Tibial nerve (tissue), 4 donors: ENCODE measurements at regions not wholly inside any gene's neighbourhood (a gene's known extent, or its start where the extent isn't known, plus 50 kb on each side); places are given as distances from the start of the nearest gene placed in this dataset.

Source experiments
- DNase-seq, 2 donors: peaks; one replicate each; pipeline ENCODE4 v3.0.0-alpha.2; 2019; ENCODE audit warnings: low spot score in 2 of 2
- H3K27ac ChIP-seq, 4 donors: fragments of 200-600 bp; sonication (generic) in 3 of 4; one replicate each; pipeline ENCODE4 v1.5.1; 2017 to 2019; ENCODE audit warnings: mild to moderate bottlenecking in 1 of 4
- H3K27me3 ChIP-seq, 2 donors: fragments of 200-600 bp; sonication (generic) in 1 of 2; one replicate each; pipeline versions ENCODE4 v1.5.1 to v1.6.0; 2017 to 2019
- H3K36me3 ChIP-seq, 3 donors: fragments of 200-600 bp; sonication (generic); one replicate each; pipeline ENCODE4 v1.5.1; 2018 to 2019
- H3K4me1 ChIP-seq, 4 donors: fragments of 200-600 bp; sonication (generic) in 3 of 4; one replicate each; pipeline ENCODE4 v1.5.1; 2017 to 2019
- H3K4me3 ChIP-seq, 4 donors: fragments of 200-600 bp; sonication (generic) in 3 of 4; one replicate each; pipeline ENCODE4 v1.5.1; 2017 to 2019; ENCODE audit warnings: mild to moderate bottlenecking in 1 of 4, moderate library complexity in 1 of 4
- H3K9me3 ChIP-seq, 4 donors: fragments of 200-600 bp; sonication (generic) in 3 of 4; one replicate each; pipeline ENCODE4 v1.5.1; 2017 to 2019
- EP300 ChIP-seq, 2 donors: sonication (generic); formaldehyde crosslinking; IDR thresholded peaks; one replicate each; pipeline ENCODE4 v1.6.1; 2017; ENCODE audit warnings: antibody characterized with exemption in 2 of 2, mild to moderate bottlenecking in 1 of 2
- POLR2A ChIP-seq, 2 donors: fragments of 450-650 bp; IDR thresholded peaks; one replicate each; pipeline ENCODE4 v1.6.1; 2017; ENCODE audit warnings: antibody characterized with exemption in 2 of 2, mild to moderate bottlenecking in 2 of 2, moderate library complexity in 2 of 2
- WGBS, 2 donors: methylation state at CpG; one replicate each; pipeline ENCODE4 v1.1.5; 2018; 5-methylcytosine and 5-hydroxymethylcytosine counted together
- TF ChIP-seq, protein P1 (sequence below), 5 experiments: fragments of 200-600 bp in 3 of 5; fragments of 450-650 bp in 2 of 5; sonication (generic) in 3 of 5; IDR thresholded peaks; one replicate each; pipeline ENCODE4 v1.5.1; 2016 to 2019; ENCODE audit warnings: antibody characterized with exemption in 5 of 5, mild to moderate bottlenecking in 3 of 5, moderate library complexity in 2 of 5

GRCh38 chr12:107423531-107423930, 262.1 kb upstream of the PWP1 start:
- no peak for TF ChIP-seq EP300 (IDR thresholded peaks at IDR 0.05)
- no peak for TF ChIP-seq POLR2A (IDR thresholded peaks at IDR 0.05)
- H3K36me3 ChIP-seq, result no peaks in the 10 kb centered on the region
- no peaks in the 10 kb centered on the region for H3K27me3 ChIP-seq
- peaks cover 0 to 14% (median 0%) of the 10 kb centered on the region in 4 donors for H3K9me3 ChIP-seq
- no peaks in the 10 kb centered on the region for H3K4me1 ChIP-seq
- WGBS, 2 donors, result 73 to 76% methylated on average over 5 of the region's 5 CpGs
- H3K27ac ChIP-seq, result no peak overlapping the region
- H3K4me3 ChIP-seq, result no peak overlapping the region
- DNase-seq, result no peak

DNA sequence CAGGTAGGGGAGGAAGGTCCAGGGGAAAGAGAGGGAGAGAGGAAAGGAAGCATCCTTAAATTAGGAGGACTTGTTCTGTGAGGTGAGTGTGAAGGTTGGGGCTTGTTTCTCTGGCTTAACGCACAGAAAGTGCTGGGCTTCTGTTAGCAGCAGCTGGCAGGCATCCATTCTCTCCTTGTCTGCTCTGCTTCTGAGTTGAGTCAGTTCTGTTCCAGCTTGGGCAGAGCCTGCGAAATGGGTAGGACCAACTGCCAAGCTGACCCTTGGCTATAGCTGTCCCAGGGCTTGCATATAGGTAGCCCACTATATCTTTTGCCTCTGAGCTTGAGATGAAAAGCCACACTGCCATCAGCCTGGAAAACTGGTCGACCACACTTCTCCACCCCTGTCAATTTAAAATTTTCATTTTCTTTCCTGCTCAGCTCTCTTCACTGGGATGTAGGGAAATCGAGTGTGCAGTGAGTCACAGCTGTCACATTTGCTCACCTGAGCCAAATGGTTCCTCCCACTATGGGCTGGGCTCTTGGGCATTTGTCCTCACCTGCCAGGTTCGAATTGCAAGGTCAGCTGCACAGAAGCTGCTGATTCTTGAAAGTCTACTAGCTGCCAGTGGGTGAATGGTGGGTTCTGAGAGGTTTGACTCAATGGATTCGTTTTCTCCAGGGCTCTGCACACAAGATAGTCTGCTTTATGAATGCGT, 256.4 kb upstream of the PWP1 start:
- WGBS, 2 donors, result 65 to 77% methylated on average over 7 of the region's 7 CpGs
- Histone ChIP-seq H3K4me1 (no peaks in the 10 kb centered on the region), H3K9me3 (peaks cover 0 to 14% (median 0%) of the 10 kb centered on the region in 4 donors), H3K4me3 (no peak overlapping the region), H3K27ac (no peak overlapping the region), H3K36me3 (no peaks in the 10 kb centered on the region), H3K27me3 (no peaks in the 10 kb centered on the region)
- TF ChIP-seq POLR2A (IDR thresholded peaks at IDR 0.05) (no peak), EP300 (IDR thresholded peaks at IDR 0.05) (no peak)
- DNase-seq, result no peak

GRCh38 chr12:107431942-107432341, 253.7 kb upstream of the PWP1 start:
- no peaks in the 10 kb centered on the region for H3K4me1 ChIP-seq
- TF ChIP-seq POLR2A (IDR thresholded peaks at IDR 0.05) (no peak), EP300 (IDR thresholded peaks at IDR 0.05) (no peak)
- TF ChIP-seq, protein P1, sequence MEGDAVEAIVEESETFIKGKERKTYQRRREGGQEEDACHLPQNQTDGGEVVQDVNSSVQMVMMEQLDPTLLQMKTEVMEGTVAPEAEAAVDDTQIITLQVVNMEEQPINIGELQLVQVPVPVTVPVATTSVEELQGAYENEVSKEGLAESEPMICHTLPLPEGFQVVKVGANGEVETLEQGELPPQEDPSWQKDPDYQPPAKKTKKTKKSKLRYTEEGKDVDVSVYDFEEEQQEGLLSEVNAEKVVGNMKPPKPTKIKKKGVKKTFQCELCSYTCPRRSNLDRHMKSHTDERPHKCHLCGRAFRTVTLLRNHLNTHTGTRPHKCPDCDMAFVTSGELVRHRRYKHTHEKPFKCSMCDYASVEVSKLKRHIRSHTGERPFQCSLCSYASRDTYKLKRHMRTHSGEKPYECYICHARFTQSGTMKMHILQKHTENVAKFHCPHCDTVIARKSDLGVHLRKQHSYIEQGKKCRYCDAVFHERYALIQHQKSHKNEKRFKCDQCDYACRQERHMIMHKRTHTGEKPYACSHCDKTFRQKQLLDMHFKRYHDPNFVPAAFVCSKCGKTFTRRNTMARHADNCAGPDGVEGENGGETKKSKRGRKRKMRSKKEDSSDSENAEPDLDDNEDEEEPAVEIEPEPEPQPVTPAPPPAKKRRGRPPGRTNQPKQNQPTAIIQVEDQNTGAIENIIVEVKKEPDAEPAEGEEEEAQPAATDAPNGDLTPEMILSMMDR (IDR thresholded peaks at IDR 0.05), result no peak
- no peak overlapping the region for H3K27ac ChIP-seq
- no peak for DNase-seq
- peaks cover 0 to 5% (median 0%) of the 10 kb centered on the region in 4 donors for H3K9me3 ChIP-seq
- no peaks in the 10 kb centered on the region for H3K36me3 ChIP-seq
- H3K4me3 ChIP-seq, result no peak overlapping the region
- WGBS, 2 donors, result 65 to 76% methylated on average over 1 of the region's 1 CpG
- H3K27me3 ChIP-seq, result no peaks in the 10 kb centered on the region

GRCh38 chr12:107435072-107435471, 250.5 kb upstream of the PWP1 start:
- DNase-seq, result no peak
- no peak for TF ChIP-seq EP300 (IDR thresholded peaks at IDR 0.05)
- TF ChIP-seq, protein P1 (IDR thresholded peaks at IDR 0.05), result no peak
- no peak for TF ChIP-seq POLR2A (IDR thresholded peaks at IDR 0.05)
- H3K36me3 ChIP-seq, result no peaks in the 10 kb centered on the region
- no peak overlapping the region for H3K4me3 ChIP-seq
- H3K27me3 ChIP-seq, result no peaks in the 10 kb centered on the region
- no peaks in the 10 kb centered on the region for H3K4me1 ChIP-seq
- WGBS, 2 donors, result 80 to 86% methylated on average over 3 of the region's 3 CpGs
- H3K27ac ChIP-seq, result no peak overlapping the region
- H3K9me3 ChIP-seq, result no peaks in the 10 kb centered on the region

GRCh38 chr12:107435520-107435919, 250.1 kb upstream of the PWP1 start:
- Histone ChIP-seq H3K27me3 (no peaks in the 10 kb centered on the region), H3K27ac (no peak overlapping the region), H3K36me3 (no peaks in the 10 kb centered on the region), H3K4me1 (no peaks in the 10 kb centered on the region), H3K9me3 (no peaks in the 10 kb centered on the region), H3K4me3 (no peak overlapping the region)
- no peak for TF ChIP-seq POLR2A (IDR thresholded peaks at IDR 0.05)
- no peak for TF ChIP-seq EP300 (IDR thresholded peaks at IDR 0.05)
- TF ChIP-seq, protein P1 (IDR thresholded peaks at IDR 0.05), result no peak
- 74 to 80% methylated on average over 2 of the region's 2 CpGs for WGBS, 2 donors
- DNase-seq, result no peak

DNA sequence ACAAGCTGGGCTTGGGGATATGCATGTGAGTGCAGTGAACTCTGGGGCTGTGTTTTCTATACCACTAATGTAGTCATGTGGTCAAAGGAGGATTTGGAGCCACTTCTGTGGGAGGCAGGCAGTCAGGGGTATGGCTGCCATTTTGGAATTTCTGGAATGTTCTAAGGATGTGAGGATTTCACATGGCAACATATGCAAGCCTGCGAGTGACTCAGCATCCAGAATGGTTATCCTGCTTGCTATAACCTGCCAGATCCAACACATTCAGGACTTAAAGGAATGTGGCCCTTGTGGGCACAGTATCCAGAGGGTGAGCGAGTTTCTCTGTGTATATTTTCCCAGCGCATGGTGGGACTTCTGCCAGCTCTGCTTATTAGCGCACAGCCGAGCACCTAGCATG, 249.2 kb upstream of the PWP1 start:
- no peak overlapping the region for H3K27ac ChIP-seq
- no peaks in the 10 kb centered on the region for H3K27me3 ChIP-seq
- H3K9me3 ChIP-seq, result no peaks in the 10 kb centered on the region
- H3K4me3 ChIP-seq, result no peak overlapping the region
- no peaks in the 10 kb centered on the region for H3K36me3 ChIP-seq
- no peaks in the 10 kb centered on the region for H3K4me1 ChIP-seq
- TF ChIP-seq EP300 (IDR thresholded peaks at IDR 0.05), result no peak
- 80 to 92% methylated on average over 5 of the region's 5 CpGs for WGBS, 2 donors
- no peak for DNase-seq
